Fibroblast of the aortic adventitia (primary cell): ENCODE measurements at regions not wholly inside any gene's neighbourhood (a gene's known extent, or its start where the extent isn't known, plus 50 kb on each side); places are given as distances from the start of the nearest gene placed in this dataset.

Source experiments
- DNase-seq: peaks from one replicate; pipeline ENCODE4 v3.0.0-alpha.2; 2010; ENCODE audit warnings: low read depth
- H3K4me3 ChIP-seq: 2 replicates; pipeline ENCODE4 v1.5.1; 2011; ENCODE audit warnings: low read depth, mild to moderate bottlenecking, control low read depth, low read length, moderate library complexity
- TF ChIP-seq, protein P1 (sequence below): IDR thresholded peaks from 2 replicates; pipeline ENCODE4 v1.5.1; 2011; ENCODE audit warnings: mild to moderate bottlenecking, low read length, control low read depth, inconsistent platforms; ENCODE audit not compliant: insufficient read depth

DNA sequence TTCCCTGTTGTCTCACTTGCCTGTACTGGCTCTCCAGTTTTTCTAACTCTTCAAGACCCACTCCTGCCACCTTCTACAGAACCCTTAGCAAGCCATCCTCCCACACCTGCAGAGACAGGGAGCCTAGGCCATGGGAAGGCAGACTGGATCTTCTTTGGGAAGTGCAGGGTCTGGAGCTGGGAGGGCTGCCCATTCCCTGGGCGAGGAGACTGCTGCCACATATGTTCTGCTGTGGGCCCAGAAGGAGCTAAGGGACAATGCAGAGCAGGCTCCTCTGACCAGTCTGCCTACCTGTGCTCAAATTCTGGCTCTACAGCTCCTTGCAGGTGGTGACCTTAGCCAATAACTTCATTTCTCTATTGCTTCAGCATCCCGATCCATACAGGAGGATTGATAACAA is 152.1 kb upstream of the CELF4 start:
- no peak overlapping the region for H3K4me3 ChIP-seq
- no peak for DNase-seq
- TF ChIP-seq, protein P1, sequence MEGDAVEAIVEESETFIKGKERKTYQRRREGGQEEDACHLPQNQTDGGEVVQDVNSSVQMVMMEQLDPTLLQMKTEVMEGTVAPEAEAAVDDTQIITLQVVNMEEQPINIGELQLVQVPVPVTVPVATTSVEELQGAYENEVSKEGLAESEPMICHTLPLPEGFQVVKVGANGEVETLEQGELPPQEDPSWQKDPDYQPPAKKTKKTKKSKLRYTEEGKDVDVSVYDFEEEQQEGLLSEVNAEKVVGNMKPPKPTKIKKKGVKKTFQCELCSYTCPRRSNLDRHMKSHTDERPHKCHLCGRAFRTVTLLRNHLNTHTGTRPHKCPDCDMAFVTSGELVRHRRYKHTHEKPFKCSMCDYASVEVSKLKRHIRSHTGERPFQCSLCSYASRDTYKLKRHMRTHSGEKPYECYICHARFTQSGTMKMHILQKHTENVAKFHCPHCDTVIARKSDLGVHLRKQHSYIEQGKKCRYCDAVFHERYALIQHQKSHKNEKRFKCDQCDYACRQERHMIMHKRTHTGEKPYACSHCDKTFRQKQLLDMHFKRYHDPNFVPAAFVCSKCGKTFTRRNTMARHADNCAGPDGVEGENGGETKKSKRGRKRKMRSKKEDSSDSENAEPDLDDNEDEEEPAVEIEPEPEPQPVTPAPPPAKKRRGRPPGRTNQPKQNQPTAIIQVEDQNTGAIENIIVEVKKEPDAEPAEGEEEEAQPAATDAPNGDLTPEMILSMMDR, result no peak

- DNase-seq, result no peak
- H3K4me3 ChIP-seq, result no peak overlapping the region
- TF ChIP-seq, protein P1, result no peak
These were observed 151.5 kb upstream of the CELF4 start for GRCh38 chr18:37717098-37717497.

GRCh38 chr18:37716106-37716735 is 150.6 kb upstream of the CELF4 start:
- TF ChIP-seq, protein P1, result no peak
- H3K4me3 ChIP-seq, result no peak overlapping the region

GRCh38 chr18:37714691-37715090 is 149.1 kb upstream of the CELF4 start:
- TF ChIP-seq, protein P1, result no peak
- no peak for DNase-seq
- no peak overlapping the region for H3K4me3 ChIP-seq

More at GRCh38 chr18:37716106-37716735, 150.6 kb upstream of the CELF4 start:
- no peak for DNase-seq

- no peak for DNase-seq
- H3K4me3 ChIP-seq, result no peak overlapping the region
- TF ChIP-seq, protein P1, result no peak
These were observed 147.2 kb upstream of the CELF4 start for GRCh38 chr18:37712776-37713175.

GRCh38 chr18:37711766-37712505 is 146.3 kb upstream of the CELF4 start:
- DNase-seq, result no peak
- TF ChIP-seq, protein P1, result no peak
- H3K4me3 ChIP-seq, result no peak overlapping the region
